Natural killer cell (primary cell): ENCODE measurements at regions not wholly inside any gene's neighbourhood (a gene's known extent, or its start where the extent isn't known, plus 50 kb on each side); places are given as distances from the start of the nearest gene placed in this dataset.

Experiments
- ATAC-seq, 3 donors: fragments of 150-1000 bp in 2 of 3; fragments of 200-7000 bp in 1 of 3; cut with Tn5 transposase; 1 replicate in 1 of 3; 2 replicates in 2 of 3; pipeline ENCODE4 v1.10.0; 2021; ENCODE audit warnings: mild to moderate bottlenecking in 2 of 3, moderate library complexity in 2 of 3
- DNase-seq, 2 donors: peaks; one replicate each; pipeline versions ENCODE4 v3.0.0 to v3.0.0-alpha.2; 2013 to 2021; ENCODE audit warnings: mixed read lengths in 1 of 2
- H3K27ac ChIP-seq: one replicate; pipeline ENCODE4 v1.5.1; 2013; ENCODE audit warnings: mild to moderate bottlenecking, low read length
- H3K27me3 ChIP-seq: one replicate; pipeline ENCODE4 v1.6.1; 2013; ENCODE audit warnings: low read length; ENCODE audit not compliant: control insufficient read depth, insufficient read depth
- H3K36me3 ChIP-seq: one replicate; pipeline ENCODE4 v1.6.1; 2013; ENCODE audit warnings: low read length; ENCODE audit not compliant: control insufficient read depth, insufficient read depth
- H3K4me1 ChIP-seq: one replicate; pipeline ENCODE4 v1.6.1; 2013; ENCODE audit warnings: low read length; ENCODE audit not compliant: control insufficient read depth, insufficient read depth
- H3K4me3 ChIP-seq: one replicate; pipeline ENCODE4 v1.5.1; 2013; ENCODE audit warnings: low read length
- H3K9me3 ChIP-seq: one replicate; pipeline ENCODE4 v1.6.1; 2013; ENCODE audit warnings: low read length; ENCODE audit not compliant: control insufficient read depth, insufficient read depth
- H3K27ac Mint-ChIP-seq, 2 donors: one replicate each; pipeline ENCODE4 v1.8.0; 2022; ENCODE audit warnings: mild to moderate bottlenecking in 2 of 2, mixed read lengths in 2 of 2, moderate library complexity in 1 of 2
- H3K27me3 Mint-ChIP-seq, 2 donors: one replicate each; pipeline ENCODE4 v1.8.0; 2022; ENCODE audit warnings: low read depth in 2 of 2, mixed read lengths in 2 of 2
- H3K36me3 Mint-ChIP-seq: one replicate; pipeline ENCODE4 v1.8.0; 2022; ENCODE audit warnings: mixed read lengths
- H3K4me1 Mint-ChIP-seq, 2 donors: one replicate each; pipeline ENCODE4 v1.8.0; 2022; ENCODE audit warnings: mixed read lengths in 2 of 2
- H3K4me3 Mint-ChIP-seq: one replicate; pipeline ENCODE4 v1.8.0; 2022; ENCODE audit warnings: mild to moderate bottlenecking, moderate library complexity, mixed read lengths
- H3K9me3 Mint-ChIP-seq, 2 donors: one replicate each; pipeline ENCODE4 v1.8.0; 2022; ENCODE audit warnings: mixed read lengths in 2 of 2
- WGBS: methylation state at CpG from one replicate; pipeline ENCODE4 v1.1.7; 2013; ENCODE audit warnings: missing lambda C conversion rate; ENCODE audit not compliant: insufficient coverage; 5-methylcytosine and 5-hydroxymethylcytosine counted together
- intact Hi-C: fragments of 100-400 bp; cut with micrococcal nuclease; formaldehyde crosslinking; loops from one replicate; pipeline ENCODE4 v1.14.2; 2022
- TF ChIP-seq, protein P1 (sequence below): fragments of 200-600 bp; IDR thresholded peaks from one replicate; pipeline ENCODE4 v1.8.0; 2022; ENCODE audit warnings: antibody characterized with exemption

DNA sequence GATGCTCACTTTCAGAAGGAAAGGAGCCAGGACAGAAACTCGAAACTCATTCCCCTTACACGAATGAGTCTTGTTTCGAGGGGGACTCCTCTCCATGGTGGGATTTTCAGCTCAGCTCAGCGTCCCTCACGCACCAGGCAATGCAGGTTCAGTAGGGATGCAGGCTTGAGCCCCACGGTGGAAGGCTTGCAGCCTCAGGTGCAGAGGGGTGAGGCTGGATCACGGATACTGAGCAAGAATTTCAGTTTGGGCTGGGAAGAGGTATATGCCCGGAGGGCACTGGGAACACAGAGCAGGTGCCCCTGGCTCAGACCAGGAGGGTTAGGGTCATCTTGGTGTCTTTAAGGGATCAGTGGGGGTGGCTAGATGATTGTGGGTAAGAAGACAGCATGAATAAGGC lies 344.9 kb upstream of the TNRC6C start:
- Mint-ChIP-seq H3K36me3 (no peaks in the 10 kb centered on the region), H3K9me3 (no peaks in the 10 kb centered on the region), H3K27ac (no peak overlapping the region), H3K4me3 (no peak overlapping the region), H3K27me3 (peaks cover 0 to 15% of the 10 kb centered on the region in 2 donors), H3K4me1 (peaks cover 36 to 43% of the 10 kb centered on the region in 2 donors)
- H3K27me3 ChIP-seq: no peaks in the 10 kb centered on the region
- 90% methylated on average over 8 of the region's 8 CpGs for WGBS
- intact Hi-C loops: no loop called here
- no peaks in the 10 kb centered on the region for H3K9me3 ChIP-seq
- no peak for ATAC-seq
- H3K27ac ChIP-seq: no peak overlapping the region
- DNase-seq: no peak
- peaks cover 30% of the 10 kb centered on the region for H3K4me1 ChIP-seq
- TF ChIP-seq, protein P1, sequence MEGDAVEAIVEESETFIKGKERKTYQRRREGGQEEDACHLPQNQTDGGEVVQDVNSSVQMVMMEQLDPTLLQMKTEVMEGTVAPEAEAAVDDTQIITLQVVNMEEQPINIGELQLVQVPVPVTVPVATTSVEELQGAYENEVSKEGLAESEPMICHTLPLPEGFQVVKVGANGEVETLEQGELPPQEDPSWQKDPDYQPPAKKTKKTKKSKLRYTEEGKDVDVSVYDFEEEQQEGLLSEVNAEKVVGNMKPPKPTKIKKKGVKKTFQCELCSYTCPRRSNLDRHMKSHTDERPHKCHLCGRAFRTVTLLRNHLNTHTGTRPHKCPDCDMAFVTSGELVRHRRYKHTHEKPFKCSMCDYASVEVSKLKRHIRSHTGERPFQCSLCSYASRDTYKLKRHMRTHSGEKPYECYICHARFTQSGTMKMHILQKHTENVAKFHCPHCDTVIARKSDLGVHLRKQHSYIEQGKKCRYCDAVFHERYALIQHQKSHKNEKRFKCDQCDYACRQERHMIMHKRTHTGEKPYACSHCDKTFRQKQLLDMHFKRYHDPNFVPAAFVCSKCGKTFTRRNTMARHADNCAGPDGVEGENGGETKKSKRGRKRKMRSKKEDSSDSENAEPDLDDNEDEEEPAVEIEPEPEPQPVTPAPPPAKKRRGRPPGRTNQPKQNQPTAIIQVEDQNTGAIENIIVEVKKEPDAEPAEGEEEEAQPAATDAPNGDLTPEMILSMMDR: no peak
- H3K4me3 ChIP-seq: no peak overlapping the region
- H3K36me3 ChIP-seq: no peaks in the 10 kb centered on the region

DNA sequence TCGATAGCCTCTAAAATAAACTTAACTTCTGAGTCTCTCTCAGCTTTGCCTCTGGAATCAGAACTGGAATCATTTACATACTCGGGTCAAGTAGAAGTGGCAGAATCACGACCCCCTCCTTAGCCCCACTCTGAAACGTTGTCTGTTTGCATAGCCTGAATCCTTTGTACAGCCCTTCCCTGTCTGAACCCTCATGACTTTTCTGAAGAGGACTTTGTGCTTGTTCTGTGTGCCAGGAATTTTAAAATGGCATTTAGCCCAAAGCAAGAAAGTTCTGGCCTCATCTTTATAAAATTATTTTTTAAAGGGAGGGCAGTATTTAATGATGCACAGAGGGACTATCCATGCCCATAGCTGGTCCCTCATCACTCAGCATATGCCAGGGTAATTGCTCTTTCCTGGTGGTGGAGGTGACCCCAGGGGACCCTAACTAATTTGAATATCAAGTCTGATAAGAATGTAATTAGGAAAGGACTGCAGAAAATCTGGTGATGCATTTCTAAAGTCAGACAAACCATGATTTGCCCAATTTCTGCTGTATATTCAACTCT lies 342.7 kb upstream of the TNRC6C start:
- ATAC-seq: no peak
- Mint-ChIP-seq H3K27me3 (peaks cover 0 to 15% of the 10 kb centered on the region in 2 donors), H3K27ac (no peak overlapping the region)

DNA sequence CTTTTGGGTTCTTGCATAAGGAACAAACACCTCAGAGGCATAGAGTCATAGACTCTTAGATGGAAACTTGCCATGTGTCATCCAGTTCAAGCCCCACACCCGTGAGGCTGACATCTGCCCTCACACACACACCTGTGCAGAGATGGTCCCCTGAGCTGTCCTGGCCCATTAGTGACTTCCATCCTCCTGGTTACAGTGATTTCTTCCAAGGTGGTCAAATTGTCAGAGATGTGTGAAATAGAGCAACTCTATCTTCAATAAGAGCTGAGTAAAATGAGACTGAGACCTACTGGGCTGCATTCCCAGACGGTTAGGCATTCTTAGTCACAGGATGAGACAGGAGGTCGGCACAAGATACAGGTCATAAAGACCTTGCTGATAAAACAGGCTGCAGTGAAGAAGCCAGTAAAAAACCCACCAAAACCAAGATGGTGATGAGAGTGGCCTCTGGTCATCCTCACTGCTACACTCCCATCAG lies 342.2 kb upstream of the TNRC6C start:
- no peak overlapping the region for H3K4me3 Mint-ChIP-seq
- ATAC-seq: no peak
- intact Hi-C loops: no loop called here
- Histone ChIP-seq H3K27ac (no peak overlapping the region), H3K27me3 (no peaks in the 10 kb centered on the region), H3K36me3 (no peaks in the 10 kb centered on the region), H3K4me1 (peaks cover 15% of the 10 kb centered on the region), H3K9me3 (no peaks in the 10 kb centered on the region), H3K4me3 (no peak overlapping the region)
- DNase-seq: no peak
- H3K4me1 Mint-ChIP-seq: peaks cover 19 to 26% of the 10 kb centered on the region in 2 donors
- WGBS: 61% methylated on average over 3 of the region's 3 CpGs
- H3K27ac Mint-ChIP-seq: no peak overlapping the region
- peaks cover 0 to 15% of the 10 kb centered on the region in 2 donors for H3K27me3 Mint-ChIP-seq
- no peaks in the 10 kb centered on the region for H3K9me3 Mint-ChIP-seq
- TF ChIP-seq, protein P1: no peak
- H3K36me3 Mint-ChIP-seq: no peaks in the 10 kb centered on the region

More for the DNA sequence above, 342.7 kb upstream of the TNRC6C start:
- TF ChIP-seq, protein P1: no peak
- intact Hi-C loops: no loop called here
- Mint-ChIP-seq H3K4me3 (no peak overlapping the region), H3K9me3 (no peaks in the 10 kb centered on the region), H3K4me1 (peaks cover 24 to 31% of the 10 kb centered on the region in 2 donors), H3K36me3 (no peaks in the 10 kb centered on the region)
- no peaks in the 10 kb centered on the region for H3K27me3 ChIP-seq
- DNase-seq: no peak
- no peak overlapping the region for H3K4me3 ChIP-seq
- WGBS: 83% methylated on average over 4 of the region's 4 CpGs
- peaks cover 20% of the 10 kb centered on the region for H3K4me1 ChIP-seq
- H3K36me3 ChIP-seq: no peaks in the 10 kb centered on the region
- H3K27ac ChIP-seq: no peak overlapping the region
- H3K9me3 ChIP-seq: no peaks in the 10 kb centered on the region

DNA sequence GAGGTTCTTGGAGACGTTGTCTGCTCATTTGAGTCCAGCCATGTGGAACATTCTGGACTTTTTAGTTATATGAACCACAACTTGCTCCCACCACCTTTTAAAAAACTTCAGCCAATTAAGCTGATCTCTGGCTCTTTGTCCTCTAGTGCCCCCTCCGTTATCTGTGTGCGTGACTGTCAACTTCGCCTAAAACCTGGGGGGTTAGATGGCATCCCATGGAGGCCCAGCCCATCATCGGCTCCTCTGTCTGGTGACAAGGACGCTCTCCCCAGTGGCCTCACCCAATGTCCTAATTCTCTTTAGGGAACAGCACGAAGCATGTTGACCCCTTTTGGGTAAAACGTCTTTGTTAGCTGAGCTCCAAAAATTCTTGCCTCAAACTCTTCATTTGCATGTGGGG lies 341.0 kb upstream of the TNRC6C start:
- no peak overlapping the region for H3K27ac Mint-ChIP-seq
- peaks cover 9% of the 10 kb centered on the region for H3K4me1 ChIP-seq
- TF ChIP-seq, protein P1: no peak
- H3K4me1 Mint-ChIP-seq: peaks cover 17% of the 10 kb centered on the region in 2 donors
- DNase-seq: no peak
- peaks cover 0 to 15% of the 10 kb centered on the region in 2 donors for H3K27me3 Mint-ChIP-seq
- no peaks in the 10 kb centered on the region for H3K36me3 Mint-ChIP-seq
- ATAC-seq: no peak
- no peaks in the 10 kb centered on the region for H3K36me3 ChIP-seq
- no peaks in the 10 kb centered on the region for H3K9me3 ChIP-seq
- intact Hi-C loops: no loop called here
- H3K9me3 Mint-ChIP-seq: no peaks in the 10 kb centered on the region
- 88% methylated on average over 8 of the region's 8 CpGs for WGBS
- no peak overlapping the region for H3K4me3 ChIP-seq
- no peak overlapping the region for H3K27ac ChIP-seq
- no peak overlapping the region for H3K4me3 Mint-ChIP-seq
- H3K27me3 ChIP-seq: no peaks in the 10 kb centered on the region
